GM23338 (cell line): ENCODE measurements at regions not wholly inside any gene's neighbourhood (a gene's known extent, or its start where the extent isn't known, plus 50 kb on each side); places are given as distances from the start of the nearest gene placed in this dataset.
A peak's percentile ranks its signal among the peaks of the same experiment; 100 is the strongest.

Experiments used
- ATAC-seq: fragments of 200-7000 bp; cut with Tn5 transposase; 3 replicates; pipeline ENCODE4 v1.9.1; 2020
- DNase-seq: peaks from one replicate; pipeline ENCODE4 v3.0.0-alpha.2; 2015; ENCODE audit warnings: low spot score
- H2AFZ ChIP-seq: fragments of 200-600 bp; sonication (generic); 2 replicates; pipeline ENCODE4 v1.8.0; 2016; ENCODE audit warnings: antibody characterized with exemption, mild to moderate bottlenecking, moderate library complexity
- H3F3A ChIP-seq: fragments of 200-600 bp; sonication (generic); replicated peaks from 2 replicates; pipeline ENCODE4 v1.8.0; 2017; ENCODE audit warnings: antibody characterized with exemption, mixed run types, low read depth
- H3K27ac ChIP-seq: fragments of 200-600 bp; sonication (generic); 2 replicates; pipeline ENCODE4 v1.6.1; 2016; ENCODE audit warnings: low read depth
- H3K27me3 ChIP-seq: fragments of 200-600 bp; sonication (generic); 2 replicates; pipeline ENCODE4 v1.8.0; 2016; ENCODE audit warnings: mild to moderate bottlenecking, mixed run types, moderate library complexity; ENCODE audit not compliant: insufficient read depth
- H3K36me3 ChIP-seq: fragments of 200-600 bp; sonication (generic); 2 replicates; pipeline ENCODE4 v1.8.0; 2016; ENCODE audit warnings: mild to moderate bottlenecking; ENCODE audit not compliant: insufficient read depth
- H3K4me1 ChIP-seq: fragments of 200-600 bp; sonication (generic); 2 replicates; pipeline ENCODE4 v1.8.0; 2016; ENCODE audit warnings: mild to moderate bottlenecking, moderate library complexity; ENCODE audit not compliant: insufficient read depth
- H3K4me2 ChIP-seq: fragments of 200-600 bp; sonication (generic); 2 replicates; pipeline ENCODE4 v1.7.1; 2017; ENCODE audit warnings: mixed run types
- H3K4me3 ChIP-seq: fragments of 200-600 bp; sonication (generic); 2 replicates; pipeline ENCODE4 v1.6.1; 2016; ENCODE audit warnings: mixed run types
- H3K79me2 ChIP-seq: fragments of 200-600 bp; sonication (generic); replicated peaks from 2 replicates; pipeline ENCODE4 v1.8.0; 2017; ENCODE audit warnings: mild to moderate bottlenecking; ENCODE audit not compliant: insufficient read depth
- H3K9me2 ChIP-seq: fragments of 200-600 bp; sonication (generic); 2 replicates; pipeline ENCODE4 v1.8.0; 2017; ENCODE audit not compliant: insufficient read depth
- H4K20me1 ChIP-seq: fragments of 200-600 bp; sonication (generic); replicated peaks from 2 replicates; pipeline ENCODE4 v1.8.0; 2017; ENCODE audit warnings: mild to moderate bottlenecking; ENCODE audit not compliant: insufficient read depth
- H3K27ac Mint-ChIP-seq: 2 replicates; pipeline ENCODE4 v1.8.0; 2020; ENCODE audit warnings: inconsistent platforms, mild to moderate bottlenecking, moderate library complexity, mixed read lengths
- H3K27me3 Mint-ChIP-seq: 3 replicates; pipeline ENCODE4 v1.8.0; 2022; ENCODE audit warnings: low read depth, mild to moderate bottlenecking, moderate library complexity, mixed read lengths, inconsistent platforms; ENCODE audit not compliant: insufficient read depth, poor library complexity
- H3K36me3 Mint-ChIP-seq: 3 replicates; pipeline ENCODE4 v1.8.0; 2021; ENCODE audit warnings: low read depth, mild to moderate bottlenecking, inconsistent platforms, moderate library complexity, mixed read lengths
- H3K4me1 Mint-ChIP-seq: 3 replicates; pipeline ENCODE4 v1.8.0; 2020; ENCODE audit warnings: mild to moderate bottlenecking, inconsistent platforms, mixed read lengths
- H3K4me3 Mint-ChIP-seq: 3 replicates; pipeline ENCODE4 v1.8.0; 2021; ENCODE audit warnings: moderate library complexity, mild to moderate bottlenecking, inconsistent platforms, mixed read lengths
- H3K9me3 Mint-ChIP-seq: 3 replicates; pipeline ENCODE4 v1.8.0; 2020; ENCODE audit warnings: moderate library complexity, mild to moderate bottlenecking, inconsistent platforms, mixed read lengths
- CREB1 ChIP-seq: fragments of 250-450 bp; sonication (Bioruptor Pico); IDR thresholded peaks from 2 replicates; pipeline ENCODE4 v1.5.0; 2020; ENCODE audit warnings: low read depth, mild to moderate bottlenecking, moderate library complexity
- EZH2phosphoT487 ChIP-seq: fragments of 200-600 bp; sonication (generic); IDR thresholded peaks from one replicate; pipeline ENCODE4 v1.8.1; 2018; ENCODE audit warnings: antibody characterized with exemption; ENCODE audit not compliant: unreplicated experiment
- JUNB ChIP-seq: IDR thresholded peaks from one replicate; pipeline ENCODE4 v1.6.1; 2016; ENCODE audit warnings: antibody characterized with exemption; ENCODE audit not compliant: unreplicated experiment
- NANOG ChIP-seq: IDR thresholded peaks from 2 replicates; pipeline ENCODE4 v1.6.1; 2016; ENCODE audit warnings: antibody characterized with exemption, borderline replicate concordance
- POLR2AphosphoS5 ChIP-seq: IDR thresholded peaks from 2 replicates; pipeline ENCODE4 v1.6.1; 2016; ENCODE audit warnings: antibody characterized with exemption, low read depth
- REST ChIP-seq: IDR thresholded peaks from one replicate; pipeline ENCODE4 v1.6.1; 2018; ENCODE audit warnings: antibody characterized with exemption; ENCODE audit not compliant: unreplicated experiment
- ZNF331 ChIP-seq: fragments of 250-450 bp; sonication (Bioruptor Pico); IDR thresholded peaks from 2 replicates; pipeline ENCODE4 v1.5.0; 2020; ENCODE audit warnings: low read depth, mild to moderate bottlenecking, moderate library complexity
- TF ChIP-seq, protein P1 (sequence below), 2 experiments: fragments of 200-600 bp in 1 of 2; sonication (generic) in 1 of 2; conservative IDR thresholded peaks; 2 replicates each; pipeline versions ENCODE4 v1.5.1 to v1.6.1; 2016 to 2017; ENCODE audit warnings: antibody characterized with exemption in 2 of 2, low read depth in 2 of 2, mild to moderate bottlenecking in 2 of 2, moderate library complexity in 1 of 2

GRCh38 chr19:28468701-28469459 lies 744.1 kb downstream of the UQCRFS1 start (continued):
- TF ChIP-seq REST (no peak), NANOG (no peak), ZNF331 (CRISPR knock-in tag) (no peak)
- TF ChIP-seq, protein P1, sequence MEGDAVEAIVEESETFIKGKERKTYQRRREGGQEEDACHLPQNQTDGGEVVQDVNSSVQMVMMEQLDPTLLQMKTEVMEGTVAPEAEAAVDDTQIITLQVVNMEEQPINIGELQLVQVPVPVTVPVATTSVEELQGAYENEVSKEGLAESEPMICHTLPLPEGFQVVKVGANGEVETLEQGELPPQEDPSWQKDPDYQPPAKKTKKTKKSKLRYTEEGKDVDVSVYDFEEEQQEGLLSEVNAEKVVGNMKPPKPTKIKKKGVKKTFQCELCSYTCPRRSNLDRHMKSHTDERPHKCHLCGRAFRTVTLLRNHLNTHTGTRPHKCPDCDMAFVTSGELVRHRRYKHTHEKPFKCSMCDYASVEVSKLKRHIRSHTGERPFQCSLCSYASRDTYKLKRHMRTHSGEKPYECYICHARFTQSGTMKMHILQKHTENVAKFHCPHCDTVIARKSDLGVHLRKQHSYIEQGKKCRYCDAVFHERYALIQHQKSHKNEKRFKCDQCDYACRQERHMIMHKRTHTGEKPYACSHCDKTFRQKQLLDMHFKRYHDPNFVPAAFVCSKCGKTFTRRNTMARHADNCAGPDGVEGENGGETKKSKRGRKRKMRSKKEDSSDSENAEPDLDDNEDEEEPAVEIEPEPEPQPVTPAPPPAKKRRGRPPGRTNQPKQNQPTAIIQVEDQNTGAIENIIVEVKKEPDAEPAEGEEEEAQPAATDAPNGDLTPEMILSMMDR (conservative IDR thresholded peaks at IDR 0.05; ENCODE audit: low read depth in 2 of 2) = no peak

DNA sequence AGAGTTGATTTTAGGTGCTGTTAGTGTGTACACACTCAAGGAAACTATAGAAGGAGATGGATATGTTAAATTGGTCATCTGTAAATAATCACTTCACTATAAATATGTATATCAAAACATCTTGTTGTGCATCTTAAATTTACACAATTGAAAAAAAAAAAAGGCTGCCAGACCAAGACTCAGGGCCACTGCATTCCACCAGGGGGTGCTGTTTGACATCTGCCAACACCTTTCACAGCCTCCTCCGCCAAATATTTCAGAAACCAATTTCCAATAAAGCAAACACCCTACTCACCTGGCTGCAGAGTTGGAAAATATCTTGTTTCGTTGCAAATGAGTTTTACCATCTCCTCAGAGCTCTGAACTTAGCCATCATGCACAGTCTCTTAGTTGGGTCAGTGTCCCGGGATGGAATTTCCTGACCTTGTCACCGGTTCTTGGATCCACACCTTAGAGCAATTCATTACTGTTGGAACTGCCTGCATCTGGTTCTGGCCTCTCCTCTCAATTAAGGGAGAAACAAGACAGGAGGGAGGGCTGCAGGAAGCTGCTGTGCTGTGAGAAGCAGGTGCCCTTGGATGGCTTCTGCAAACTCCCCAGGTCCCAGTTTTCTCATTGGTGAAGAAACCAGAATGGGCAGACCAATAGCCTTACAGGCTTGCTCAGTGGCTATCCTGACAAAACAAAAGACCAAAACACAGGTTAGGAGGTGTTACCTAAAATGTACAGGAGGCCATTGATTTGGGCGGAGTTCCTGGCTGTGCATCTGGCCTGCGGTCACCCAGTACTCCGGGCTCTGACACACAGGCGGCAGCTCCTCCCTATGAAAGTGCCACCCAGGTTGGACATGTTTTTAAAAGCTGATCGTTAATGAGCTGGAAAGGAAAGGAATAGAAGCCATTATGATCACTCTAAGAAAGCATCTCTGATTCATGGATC lies 746.6 kb downstream of the UQCRFS1 start:
- Histone ChIP-seq H2AFZ (no peak overlapping the region), H3K4me2 (no peak overlapping the region), H3K27me3 (no peaks in the 10 kb centered on the region), H3F3A (no peaks in the 10 kb centered on the region), H4K20me1 (no peaks in the 10 kb centered on the region), H3K4me1 (peaks cover 9% of the 10 kb centered on the region; the same call in 1 of the 2 replicates), H3K27ac (no peak overlapping the region), H3K36me3 (no peaks in the 10 kb centered on the region), H3K9me2 (no peaks in the 10 kb centered on the region), H3K4me3 (no peak overlapping the region), H3K79me2 (no peaks in the 10 kb centered on the region)
- Mint-ChIP-seq H3K4me3 (no peak overlapping the region), H3K27me3 (peaks cover 2% of the 10 kb centered on the region), H3K4me1 (peaks cover 17% of the 10 kb centered on the region), H3K27ac (no peak overlapping the region), H3K36me3 (no peaks in the 10 kb centered on the region), H3K9me3 (no peaks in the 10 kb centered on the region)
- TF ChIP-seq JUNB = no peak
- TF ChIP-seq CREB1 (CRISPR knock-in tag) = no peak
- no peak for TF ChIP-seq POLR2AphosphoS5
- TF ChIP-seq, protein P1 (conservative IDR thresholded peaks at IDR 0.05; ENCODE audit: low read depth in 2 of 2) = peak; percentile 78 to 96
- no peak for TF ChIP-seq EZH2phosphoT487
- peak; percentile 78 for DNase-seq
- peak; percentile 60 for ATAC-seq
